ENCODE measurements at regions not wholly inside any gene's neighbourhood (a gene's known extent, or its start where the extent isn't known, plus 50 kb on each side); places are given as distances from the start of the nearest gene placed in this dataset.
"Not testable (repeated sequence)": the region's sequence is repeated elsewhere in the genome, so short reads cannot be mapped to it uniquely, and the experiment has no call there.

- H3K36me3 ChIP-seq (ENCODE audit: insufficient read depth, low read length): no peaks in the 10 kb centered on the region
- no peaks in the 10 kb centered on the region for H4K20me1 ChIP-seq (ENCODE audit: insufficient read depth)
- H3K4me3 ChIP-seq (ENCODE audit: low read length): no peak overlapping the region
- TF ChIP-seq MXI1 (conservative IDR thresholded peaks at IDR 0.05; ENCODE audit: poor library complexity, severe bottlenecking) (no peak), RAD21 (conservative IDR thresholded peaks at IDR 0.05) (no peak), CTCF (IDR thresholded peaks at IDR 0.05; ENCODE audit: poor library complexity, severe bottlenecking) (no peak), SMC3 (conservative IDR thresholded peaks at IDR 0.05; ENCODE audit: poor library complexity) (no peak), REST (IDR thresholded peaks at IDR 0.05; ENCODE audit: borderline replicate concordance) (no peak), TAF1 (IDR thresholded peaks at IDR 0.05; ENCODE audit: low read depth) (no peak), POLR2AphosphoS5 (IDR thresholded peaks at IDR 0.05) (no peak), EP300 (conservative IDR thresholded peaks at IDR 0.05; ENCODE audit: poor library complexity, severe bottlenecking) (no peak), EZH2 (IDR thresholded peaks at IDR 0.05; ENCODE audit: borderline replicate concordance, insufficient read depth, low read length, poor library complexity, severe bottlenecking) (no peak)
- no peaks in the 10 kb centered on the region for H3K9me3 ChIP-seq (ENCODE audit: low read length)
- H3K4me2 ChIP-seq (ENCODE audit: low read length): no peak overlapping the region
- H3K9me2 ChIP-seq (ENCODE audit: insufficient read depth, low read length): no peaks in the 10 kb centered on the region
- H3K9ac ChIP-seq (ENCODE audit: low read length): no peak overlapping the region
- H3K27me3 ChIP-seq (ENCODE audit: insufficient read depth, low read depth, low read length): no peaks in the 10 kb centered on the region
- no peak overlapping the region for H3K27ac ChIP-seq (ENCODE audit: low read length)
- H3K79me2 ChIP-seq (replicated peaks; ENCODE audit: insufficient read depth, low read length): no peaks in the 10 kb centered on the region
- H2AFZ ChIP-seq (ENCODE audit: low read depth, low read length): no peak overlapping the region
- no peaks in the 10 kb centered on the region for H3F3A ChIP-seq (ENCODE audit: insufficient read depth, low read length, poor library complexity, severe bottlenecking)
Measured at GRCh38 chr4:131470360-131470759, 1678.7 kb upstream of the PCDH10 start.

DNA sequence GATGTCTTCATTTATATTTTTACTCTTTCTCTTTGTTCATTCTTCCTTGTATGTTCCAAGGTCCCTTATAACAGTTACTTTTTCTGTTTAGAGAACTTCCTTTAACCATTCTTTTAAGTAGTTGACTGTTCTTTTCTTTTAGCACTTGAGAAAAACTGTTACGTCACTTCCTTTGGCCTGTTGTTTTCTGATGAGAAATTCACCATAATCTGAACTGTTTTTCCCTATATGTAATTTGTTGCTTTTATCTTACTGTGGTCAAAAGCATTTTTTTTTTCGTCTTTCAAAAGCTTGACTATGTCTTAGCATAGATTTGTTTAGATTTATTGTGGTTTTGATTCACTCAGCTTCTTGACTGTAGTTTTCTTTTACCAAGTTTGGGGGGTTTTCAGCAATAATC is 1660.3 kb upstream of the PCDH10 start:
- no peak overlapping the region for H3K4me3 ChIP-seq (ENCODE audit: low read length)
- H2AFZ ChIP-seq (ENCODE audit: low read depth, low read length): no peak overlapping the region
- TF ChIP-seq REST (IDR thresholded peaks at IDR 0.05; ENCODE audit: borderline replicate concordance) (no peak), SMC3 (conservative IDR thresholded peaks at IDR 0.05; ENCODE audit: poor library complexity) (no peak), RAD21 (conservative IDR thresholded peaks at IDR 0.05) (no peak), EP300 (conservative IDR thresholded peaks at IDR 0.05; ENCODE audit: poor library complexity, severe bottlenecking) (no peak), POLR2AphosphoS5 (IDR thresholded peaks at IDR 0.05) (no peak), TAF1 (IDR thresholded peaks at IDR 0.05; ENCODE audit: low read depth) (no peak), CTCF (IDR thresholded peaks at IDR 0.05; ENCODE audit: poor library complexity, severe bottlenecking) (no peak), EZH2 (IDR thresholded peaks at IDR 0.05; ENCODE audit: borderline replicate concordance, insufficient read depth, low read length, poor library complexity, severe bottlenecking) (no peak), MXI1 (conservative IDR thresholded peaks at IDR 0.05; ENCODE audit: poor library complexity, severe bottlenecking) (no peak)

DNA sequence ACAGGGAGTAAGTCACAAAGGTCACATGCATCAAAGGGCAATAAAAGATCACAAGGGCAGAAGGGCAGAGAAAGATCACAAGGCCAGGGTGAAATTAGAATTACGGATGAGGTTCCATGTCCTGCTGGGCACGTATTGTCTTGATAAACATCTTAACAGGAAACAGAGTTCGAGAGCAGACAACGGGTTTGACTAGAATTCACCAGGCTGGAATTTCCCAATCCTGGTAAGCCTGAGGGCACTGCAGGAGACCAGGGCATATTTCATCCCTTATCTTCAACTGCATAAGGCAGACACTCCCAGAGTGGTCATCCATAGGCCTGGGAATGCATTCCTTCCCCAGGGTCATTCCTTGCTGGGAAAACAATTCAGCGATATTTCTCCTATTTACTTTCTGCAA is 1652.9 kb upstream of the PCDH10 start:
- H3K4me2 ChIP-seq (ENCODE audit: low read length); H3K9me3 ChIP-seq (ENCODE audit: low read length); H3K4me3 ChIP-seq (ENCODE audit: low read length); H3K27ac ChIP-seq (ENCODE audit: low read length); H3K27me3 ChIP-seq (ENCODE audit: insufficient read depth, low read depth, low read length); H3K79me2 ChIP-seq (replicated peaks; ENCODE audit: insufficient read depth, low read length); H3F3A ChIP-seq (ENCODE audit: insufficient read depth, low read length, poor library complexity, severe bottlenecking); H3K9me2 ChIP-seq (ENCODE audit: insufficient read depth, low read length); H4K20me1 ChIP-seq (ENCODE audit: insufficient read depth); H3K36me3 ChIP-seq (ENCODE audit: insufficient read depth, low read length); H3K9ac ChIP-seq (ENCODE audit: low read length); H2AFZ ChIP-seq (ENCODE audit: low read depth, low read length): not testable (repeated sequence)

More for the DNA sequence above, 1660.3 kb upstream of the PCDH10 start:
- Histone ChIP-seq H3K9me2 (ENCODE audit: insufficient read depth, low read length) (no peaks in the 10 kb centered on the region), H3K9me3 (ENCODE audit: low read length) (no peaks in the 10 kb centered on the region), H3F3A (ENCODE audit: insufficient read depth, low read length, poor library complexity, severe bottlenecking) (no peaks in the 10 kb centered on the region), H3K36me3 (ENCODE audit: insufficient read depth, low read length) (no peaks in the 10 kb centered on the region), H3K4me2 (ENCODE audit: low read length) (no peak overlapping the region), H3K27me3 (ENCODE audit: insufficient read depth, low read depth, low read length) (no peaks in the 10 kb centered on the region), H3K9ac (ENCODE audit: low read length) (no peak overlapping the region), H3K79me2 (replicated peaks; ENCODE audit: insufficient read depth, low read length) (no peaks in the 10 kb centered on the region), H4K20me1 (ENCODE audit: insufficient read depth) (no peaks in the 10 kb centered on the region), H3K27ac (ENCODE audit: low read length) (no peak overlapping the region)

Measured in neural cell (in vitro differentiated cells).